ENCODE measurements at regions not wholly inside any gene's neighbourhood (a gene's known extent, or its start where the extent isn't known, plus 50 kb on each side); places are given as distances from the start of the nearest gene placed in this dataset.

GRCh38 chr2:67833632-67834031 is 229.2 kb downstream of the C1D start:
- H3K4me3 ChIP-seq (ENCODE audit: low read length): no peak overlapping the region
- TF ChIP-seq MXI1 (conservative IDR thresholded peaks at IDR 0.05; ENCODE audit: poor library complexity, severe bottlenecking) (no peak), EZH2 (IDR thresholded peaks at IDR 0.05; ENCODE audit: borderline replicate concordance, insufficient read depth, low read length, poor library complexity, severe bottlenecking) (no peak), POLR2AphosphoS5 (IDR thresholded peaks at IDR 0.05) (no peak), TAF1 (IDR thresholded peaks at IDR 0.05; ENCODE audit: low read depth) (no peak), REST (IDR thresholded peaks at IDR 0.05; ENCODE audit: borderline replicate concordance) (no peak), SMC3 (conservative IDR thresholded peaks at IDR 0.05; ENCODE audit: poor library complexity) (no peak), EP300 (conservative IDR thresholded peaks at IDR 0.05; ENCODE audit: poor library complexity, severe bottlenecking) (no peak), RAD21 (conservative IDR thresholded peaks at IDR 0.05) (no peak)
- TF ChIP-seq, protein P1, sequence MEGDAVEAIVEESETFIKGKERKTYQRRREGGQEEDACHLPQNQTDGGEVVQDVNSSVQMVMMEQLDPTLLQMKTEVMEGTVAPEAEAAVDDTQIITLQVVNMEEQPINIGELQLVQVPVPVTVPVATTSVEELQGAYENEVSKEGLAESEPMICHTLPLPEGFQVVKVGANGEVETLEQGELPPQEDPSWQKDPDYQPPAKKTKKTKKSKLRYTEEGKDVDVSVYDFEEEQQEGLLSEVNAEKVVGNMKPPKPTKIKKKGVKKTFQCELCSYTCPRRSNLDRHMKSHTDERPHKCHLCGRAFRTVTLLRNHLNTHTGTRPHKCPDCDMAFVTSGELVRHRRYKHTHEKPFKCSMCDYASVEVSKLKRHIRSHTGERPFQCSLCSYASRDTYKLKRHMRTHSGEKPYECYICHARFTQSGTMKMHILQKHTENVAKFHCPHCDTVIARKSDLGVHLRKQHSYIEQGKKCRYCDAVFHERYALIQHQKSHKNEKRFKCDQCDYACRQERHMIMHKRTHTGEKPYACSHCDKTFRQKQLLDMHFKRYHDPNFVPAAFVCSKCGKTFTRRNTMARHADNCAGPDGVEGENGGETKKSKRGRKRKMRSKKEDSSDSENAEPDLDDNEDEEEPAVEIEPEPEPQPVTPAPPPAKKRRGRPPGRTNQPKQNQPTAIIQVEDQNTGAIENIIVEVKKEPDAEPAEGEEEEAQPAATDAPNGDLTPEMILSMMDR (IDR thresholded peaks at IDR 0.05; ENCODE audit: poor library complexity, severe bottlenecking): no peak
- no peak overlapping the region for H3K27ac ChIP-seq (ENCODE audit: low read length)
- H3K4me2 ChIP-seq (ENCODE audit: low read length): no peak overlapping the region
- no peaks in the 10 kb centered on the region for H3K9me2 ChIP-seq (ENCODE audit: insufficient read depth, low read length)
- H4K20me1 ChIP-seq (ENCODE audit: insufficient read depth): no peaks in the 10 kb centered on the region
- H3K9ac ChIP-seq (ENCODE audit: low read length): no peak overlapping the region
- H3K79me2 ChIP-seq (replicated peaks; ENCODE audit: insufficient read depth, low read length): no peaks in the 10 kb centered on the region
- H2AFZ ChIP-seq (ENCODE audit: low read depth, low read length): no peak overlapping the region
- no peaks in the 10 kb centered on the region for H3K9me3 ChIP-seq (ENCODE audit: low read length)
- H3K27me3 ChIP-seq (ENCODE audit: insufficient read depth, low read depth, low read length): no peaks in the 10 kb centered on the region
- no peaks in the 10 kb centered on the region for H3F3A ChIP-seq (ENCODE audit: insufficient read depth, low read length, poor library complexity, severe bottlenecking)
- no peaks in the 10 kb centered on the region for H3K36me3 ChIP-seq (ENCODE audit: insufficient read depth, low read length)

GRCh38 chr2:67834482-67834881 is 228.3 kb downstream of the C1D start:
- H3K9me3 ChIP-seq (ENCODE audit: low read length): no peaks in the 10 kb centered on the region
- H3K4me3 ChIP-seq (ENCODE audit: low read length): no peak overlapping the region
- TF ChIP-seq RAD21 (conservative IDR thresholded peaks at IDR 0.05) (no peak), SMC3 (conservative IDR thresholded peaks at IDR 0.05; ENCODE audit: poor library complexity) (no peak), TAF1 (IDR thresholded peaks at IDR 0.05; ENCODE audit: low read depth) (no peak), EP300 (conservative IDR thresholded peaks at IDR 0.05; ENCODE audit: poor library complexity, severe bottlenecking) (no peak)
- H3K9me2 ChIP-seq (ENCODE audit: insufficient read depth, low read length): no peaks in the 10 kb centered on the region
- no peaks in the 10 kb centered on the region for H3K79me2 ChIP-seq (replicated peaks; ENCODE audit: insufficient read depth, low read length)
- no peaks in the 10 kb centered on the region for H3F3A ChIP-seq (ENCODE audit: insufficient read depth, low read length, poor library complexity, severe bottlenecking)
- no peak overlapping the region for H3K27ac ChIP-seq (ENCODE audit: low read length)
- H3K4me2 ChIP-seq (ENCODE audit: low read length): no peak overlapping the region
- H3K9ac ChIP-seq (ENCODE audit: low read length): no peak overlapping the region
- H2AFZ ChIP-seq (ENCODE audit: low read depth, low read length): no peak overlapping the region
- no peaks in the 10 kb centered on the region for H4K20me1 ChIP-seq (ENCODE audit: insufficient read depth)
- no peaks in the 10 kb centered on the region for H3K36me3 ChIP-seq (ENCODE audit: insufficient read depth, low read length)
- H3K27me3 ChIP-seq (ENCODE audit: insufficient read depth, low read depth, low read length): no peaks in the 10 kb centered on the region

- Histone ChIP-seq H3K9ac (ENCODE audit: low read length) (no peak overlapping the region), H3K9me2 (ENCODE audit: insufficient read depth, low read length) (no peaks in the 10 kb centered on the region), H3K4me3 (ENCODE audit: low read length) (no peak overlapping the region), H3F3A (ENCODE audit: insufficient read depth, low read length, poor library complexity, severe bottlenecking) (no peaks in the 10 kb centered on the region), H4K20me1 (ENCODE audit: insufficient read depth) (no peaks in the 10 kb centered on the region), H3K4me2 (ENCODE audit: low read length) (no peak overlapping the region), H3K27me3 (ENCODE audit: insufficient read depth, low read depth, low read length) (no peaks in the 10 kb centered on the region), H3K79me2 (replicated peaks; ENCODE audit: insufficient read depth, low read length) (no peaks in the 10 kb centered on the region), H3K36me3 (ENCODE audit: insufficient read depth, low read length) (no peaks in the 10 kb centered on the region), H3K27ac (ENCODE audit: low read length) (no peak overlapping the region), H3K9me3 (ENCODE audit: low read length) (no peaks in the 10 kb centered on the region), H2AFZ (ENCODE audit: low read depth, low read length) (no peak overlapping the region)
- TF ChIP-seq POLR2AphosphoS5 (IDR thresholded peaks at IDR 0.05) (no peak), EZH2 (IDR thresholded peaks at IDR 0.05; ENCODE audit: borderline replicate concordance, insufficient read depth, low read length, poor library complexity, severe bottlenecking) (no peak), REST (IDR thresholded peaks at IDR 0.05; ENCODE audit: borderline replicate concordance) (no peak), EP300 (conservative IDR thresholded peaks at IDR 0.05; ENCODE audit: poor library complexity, severe bottlenecking) (no peak), MXI1 (conservative IDR thresholded peaks at IDR 0.05; ENCODE audit: poor library complexity, severe bottlenecking) (no peak), TAF1 (IDR thresholded peaks at IDR 0.05; ENCODE audit: low read depth) (no peak), SMC3 (conservative IDR thresholded peaks at IDR 0.05; ENCODE audit: poor library complexity) (no peak), RAD21 (conservative IDR thresholded peaks at IDR 0.05) (no peak)
- TF ChIP-seq, protein P1 (IDR thresholded peaks at IDR 0.05; ENCODE audit: poor library complexity, severe bottlenecking): no peak
Measured at GRCh38 chr2:67835266-67835665, 227.5 kb downstream of the C1D start.

All from neural cell (in vitro differentiated cells).